Activated CD4-positive, CD25-positive, alpha-beta regulatory T cell (primary cell): ENCODE measurements at regions not wholly inside any gene's neighbourhood (a gene's known extent, or its start where the extent isn't known, plus 50 kb on each side); places are given as distances from the start of the nearest gene placed in this dataset.

Experiments
- DNase-seq, 4 experiments: peaks; one replicate each; lab custom pipeline; 2025; lab: John Stamatoyannopoulos, UW

GRCh38 chr2:12350821-12351220 lies 365.9 kb upstream of the TRIB2 start:
- no peak for DNase-seq

- DNase-seq, result no peak
These were observed 363.8 kb upstream of the TRIB2 start for GRCh38 chr2:12352889-12353288.

- no peak for DNase-seq
These were observed 355.2 kb upstream of the TRIB2 start for GRCh38 chr2:12361506-12361905.

- no peak for DNase-seq
These were observed 353.6 kb upstream of the TRIB2 start for GRCh38 chr2:12363138-12363537.

GRCh38 chr2:12363569-12363968 lies 353.2 kb upstream of the TRIB2 start:
- DNase-seq, result no peak

- no peak for DNase-seq
These were observed 347.2 kb upstream of the TRIB2 start for GRCh38 chr2:12369566-12369965.

- DNase-seq, result no peak
These were observed 340.7 kb upstream of the TRIB2 start for GRCh38 chr2:12376025-12376424.

- no peak for DNase-seq
These were observed 337.6 kb upstream of the TRIB2 start for GRCh38 chr2:12379143-12379542.

GRCh38 chr2:12381543-12382325 lies 335.0 kb upstream of the TRIB2 start:
- no peak for DNase-seq

GRCh38 chr2:12382366-12382765 lies 334.4 kb upstream of the TRIB2 start:
- no peak for DNase-seq

GRCh38 chr2:12389344-12390045 lies 327.2 kb upstream of the TRIB2 start:
- no peak for DNase-seq

GRCh38 chr2:12391116-12391515 lies 325.6 kb upstream of the TRIB2 start:
- DNase-seq, result no peak

GRCh38 chr2:12396699-12397098 lies 320.0 kb upstream of the TRIB2 start:
- DNase-seq, result no peak

- DNase-seq, result no peak
These were observed 318.9 kb upstream of the TRIB2 start for GRCh38 chr2:12397854-12398253.

GRCh38 chr2:12399240-12399639 lies 317.5 kb upstream of the TRIB2 start:
- no peak for DNase-seq

- DNase-seq, result no peak
These were observed 316.2 kb upstream of the TRIB2 start for GRCh38 chr2:12400543-12400942.

- DNase-seq, result no peak
These were observed 314.1 kb upstream of the TRIB2 start for GRCh38 chr2:12402440-12403139.

- no peak for DNase-seq
These were observed 312.2 kb upstream of the TRIB2 start for GRCh38 chr2:12404497-12404896.

- DNase-seq, result no peak
These were observed 309.6 kb upstream of the TRIB2 start for GRCh38 chr2:12407160-12407559.

GRCh38 chr2:12412898-12413305 lies 303.8 kb upstream of the TRIB2 start:
- no peak for DNase-seq

GRCh38 chr2:12415536-12415935 lies 301.2 kb upstream of the TRIB2 start:
- no peak for DNase-seq

- peak in 2 of 4 experiments; percentile 23 to 31 for DNase-seq
These were observed 300.1 kb upstream of the TRIB2 start for GRCh38 chr2:12416600-12416999.

GRCh38 chr2:12417786-12418185 lies 298.9 kb upstream of the TRIB2 start:
- DNase-seq, result no peak
